ENCODE measurements at regions not wholly inside any gene's neighbourhood (a gene's known extent, or its start where the extent isn't known, plus 50 kb on each side); places are given as distances from the start of the nearest gene placed in this dataset.

DNA sequence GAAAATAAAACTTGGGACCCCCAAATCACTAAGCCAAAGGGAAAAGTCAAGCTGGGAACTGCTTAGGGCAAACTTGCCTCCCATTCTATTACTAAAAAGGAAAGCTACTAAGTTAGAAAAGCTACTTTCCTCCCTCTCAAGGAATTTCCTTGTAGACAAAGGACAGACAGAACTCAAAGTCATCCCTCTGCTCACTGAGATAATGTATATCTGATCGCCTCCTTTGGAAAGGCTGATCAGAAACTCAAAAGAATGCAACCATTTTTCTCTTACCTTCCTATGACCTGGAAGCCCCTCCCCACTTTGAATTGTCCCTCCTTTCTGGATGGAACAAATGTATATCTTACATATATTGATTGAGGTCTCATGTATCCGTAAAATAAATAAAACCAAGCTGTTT lies 190.5 kb upstream of the DCN start:
- Mint-ChIP-seq H3K4me3 (no peak overlapping the region), H3K27ac (no peak overlapping the region), H3K36me3 (ENCODE audit: low read depth) (no peaks in the 10 kb centered on the region), H3K27me3 (peaks cover 5% of the 10 kb centered on the region), H3K4me1 (ENCODE audit: low read depth) (no peaks in the 10 kb centered on the region), H3K9me3 (no peaks in the 10 kb centered on the region)

DNA sequence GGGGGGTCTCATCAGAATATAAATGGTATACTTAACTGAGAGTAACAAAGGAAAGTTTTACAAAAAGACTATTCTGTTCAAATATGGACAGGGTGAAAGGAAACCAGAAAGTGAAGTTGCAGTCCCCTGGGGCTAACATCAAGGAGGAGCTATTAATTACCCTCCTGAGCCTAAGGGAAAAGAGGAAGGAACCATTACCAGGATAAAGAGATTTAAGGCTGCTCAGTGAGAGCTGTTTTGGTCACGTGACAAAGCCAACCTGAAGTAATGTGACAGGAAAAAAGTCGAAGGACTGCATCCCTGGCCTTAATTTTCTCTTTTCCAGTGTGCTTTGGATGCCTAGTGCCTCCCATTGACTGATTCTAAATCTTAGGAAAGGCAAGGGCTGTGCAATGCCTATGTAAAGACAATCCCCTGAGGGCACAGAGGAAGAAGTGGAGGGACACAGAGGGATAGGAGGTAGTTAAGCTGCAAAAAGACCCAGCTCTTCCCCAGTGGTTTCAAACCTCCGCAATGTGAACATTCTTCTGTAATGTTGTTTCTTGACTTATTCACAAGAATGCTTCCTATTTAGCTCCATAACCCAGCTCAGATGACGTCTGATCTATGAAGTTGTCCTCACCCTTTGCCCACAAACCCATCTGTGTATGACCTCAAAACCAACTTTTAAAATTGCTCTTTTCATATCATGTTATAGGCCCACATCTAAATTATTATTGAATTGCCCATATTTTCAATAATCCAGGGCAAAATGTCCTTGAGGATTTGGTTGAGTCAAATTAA lies 187.7 kb upstream of the DCN start:
- Mint-ChIP-seq H3K4me1 (ENCODE audit: low read depth) (no peaks in the 10 kb centered on the region), H3K36me3 (ENCODE audit: low read depth) (no peaks in the 10 kb centered on the region), H3K4me3 (no peak overlapping the region), H3K9me3 (no peaks in the 10 kb centered on the region), H3K27ac (no peak overlapping the region), H3K27me3 (peaks cover 5% of the 10 kb centered on the region)

DNA sequence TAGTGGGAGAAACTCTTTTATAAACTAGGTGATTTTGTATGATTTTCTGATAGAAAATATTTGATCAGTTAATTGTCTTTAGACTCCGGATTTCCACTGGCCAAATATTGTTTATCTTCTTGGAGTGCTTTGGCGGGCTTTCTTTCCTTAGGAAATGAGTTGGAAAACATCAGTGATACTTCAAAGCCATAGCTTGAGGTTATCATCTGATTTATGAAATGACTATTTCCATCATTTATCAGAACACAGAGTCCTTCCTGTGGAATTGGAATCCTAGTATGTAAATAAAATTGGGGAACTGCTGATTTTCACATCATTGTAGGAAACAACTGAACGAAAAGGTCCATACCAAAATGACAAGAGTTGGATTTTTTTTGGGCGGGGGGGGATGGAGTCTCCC lies 186.0 kb upstream of the DCN start:
- Mint-ChIP-seq H3K4me3 (no peak overlapping the region), H3K36me3 (ENCODE audit: low read depth) (no peaks in the 10 kb centered on the region), H3K27me3 (peaks cover 5% of the 10 kb centered on the region), H3K9me3 (no peaks in the 10 kb centered on the region), H3K4me1 (ENCODE audit: low read depth) (no peaks in the 10 kb centered on the region), H3K27ac (no peak overlapping the region)

DNA sequence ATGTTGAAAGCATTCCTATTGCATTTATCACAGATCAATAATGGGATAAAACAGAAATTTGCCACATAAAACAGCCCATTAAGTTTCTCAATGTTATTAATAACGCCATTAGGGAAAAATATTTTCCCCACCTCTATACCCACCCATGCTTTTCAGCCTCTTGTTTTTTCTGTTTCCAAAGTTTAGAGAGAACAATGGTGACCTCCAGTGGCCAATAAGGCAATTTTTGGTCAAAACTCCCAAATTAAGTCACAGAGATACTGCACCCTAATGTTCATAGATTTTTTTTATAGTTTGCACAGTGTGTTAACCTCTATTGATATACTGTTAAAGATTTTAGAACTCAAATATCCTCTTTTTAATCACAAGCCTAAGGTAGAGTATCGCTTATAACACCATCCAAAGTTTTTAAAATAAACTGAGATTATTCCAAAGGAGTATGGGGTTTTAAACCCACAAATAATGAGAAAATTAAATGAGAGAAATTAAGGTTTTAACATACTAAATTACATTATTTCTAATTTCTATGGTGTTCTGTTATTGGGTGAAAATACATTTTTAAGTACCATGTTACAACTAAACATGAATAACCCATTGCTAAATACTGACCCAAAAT lies 184.7 kb upstream of the DCN start:
- no peaks in the 10 kb centered on the region for H3K9me3 Mint-ChIP-seq
- no peaks in the 10 kb centered on the region for H3K36me3 Mint-ChIP-seq (ENCODE audit: low read depth)
- H3K4me1 Mint-ChIP-seq (ENCODE audit: low read depth), result no peaks in the 10 kb centered on the region

DNA sequence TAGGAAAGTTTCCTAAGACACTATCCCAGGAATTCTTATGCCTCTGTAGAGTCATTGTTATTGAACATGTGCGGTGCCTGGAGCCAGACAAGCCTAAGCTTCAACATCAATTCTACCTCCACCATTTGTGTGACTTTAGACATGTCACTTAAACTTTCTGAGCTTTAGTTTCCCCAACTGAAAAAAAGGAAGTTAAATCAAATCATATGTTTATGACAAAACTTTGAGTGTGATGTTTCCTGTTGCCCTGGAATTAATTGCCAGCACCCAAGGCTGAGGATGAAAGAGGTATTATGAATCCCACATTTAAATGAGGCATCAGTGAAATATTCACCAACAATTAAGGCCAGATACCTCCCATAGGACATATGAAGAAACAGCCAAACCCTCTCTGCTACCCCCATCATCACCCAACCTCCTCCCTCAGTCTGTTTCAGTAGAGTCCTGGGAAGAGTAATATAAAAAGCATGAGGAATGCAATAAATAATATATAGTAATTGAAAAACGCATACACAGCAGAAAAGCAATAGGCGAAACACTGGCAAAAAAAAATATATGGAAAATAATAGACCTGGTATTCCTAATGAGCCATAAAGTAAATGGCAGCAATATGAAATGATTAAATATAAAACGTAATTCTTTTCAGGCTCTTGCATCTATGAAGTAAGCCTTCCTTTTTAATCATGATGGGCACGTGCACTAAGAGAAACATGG lies 182.0 kb upstream of the DCN start:
- no peak overlapping the region for H3K27ac Mint-ChIP-seq
- no peaks in the 10 kb centered on the region for H3K27me3 Mint-ChIP-seq
- H3K4me1 Mint-ChIP-seq (ENCODE audit: low read depth), result no peaks in the 10 kb centered on the region

More for the DNA sequence above, 184.7 kb upstream of the DCN start:
- no peak overlapping the region for H3K27ac Mint-ChIP-seq
- peaks cover 5% of the 10 kb centered on the region for H3K27me3 Mint-ChIP-seq
- H3K4me3 Mint-ChIP-seq, result no peak overlapping the region

DNA sequence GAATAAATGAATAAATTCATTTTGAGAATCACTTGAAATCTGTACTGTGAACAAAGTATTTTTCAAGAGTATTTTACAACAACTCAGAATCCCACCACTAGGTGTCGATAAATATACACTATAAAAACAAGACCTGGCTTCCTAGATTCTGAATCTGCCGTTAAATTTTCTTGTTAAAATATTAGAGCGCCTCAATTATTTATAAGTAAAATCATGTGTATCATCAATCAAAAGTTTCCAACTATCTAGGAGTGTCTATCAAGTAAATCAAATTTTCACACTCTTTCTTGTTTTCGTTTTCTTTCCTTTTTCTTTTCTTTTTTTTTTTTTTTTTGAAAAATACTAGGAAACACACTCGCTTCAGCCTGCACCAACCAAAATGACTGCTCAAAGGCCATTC lies 179.2 kb upstream of the DCN start:
- no peaks in the 10 kb centered on the region for H3K9me3 Mint-ChIP-seq
- H3K4me1 Mint-ChIP-seq (ENCODE audit: low read depth), result no peaks in the 10 kb centered on the region
- no peak overlapping the region for H3K27ac Mint-ChIP-seq
- H3K27me3 Mint-ChIP-seq, result no peaks in the 10 kb centered on the region
- no peaks in the 10 kb centered on the region for H3K36me3 Mint-ChIP-seq (ENCODE audit: low read depth)
- no peak overlapping the region for H3K4me3 Mint-ChIP-seq

More for the DNA sequence above, 182.0 kb upstream of the DCN start:
- Mint-ChIP-seq H3K9me3 (no peaks in the 10 kb centered on the region), H3K4me3 (no peak overlapping the region), H3K36me3 (ENCODE audit: low read depth) (no peaks in the 10 kb centered on the region)

DNA sequence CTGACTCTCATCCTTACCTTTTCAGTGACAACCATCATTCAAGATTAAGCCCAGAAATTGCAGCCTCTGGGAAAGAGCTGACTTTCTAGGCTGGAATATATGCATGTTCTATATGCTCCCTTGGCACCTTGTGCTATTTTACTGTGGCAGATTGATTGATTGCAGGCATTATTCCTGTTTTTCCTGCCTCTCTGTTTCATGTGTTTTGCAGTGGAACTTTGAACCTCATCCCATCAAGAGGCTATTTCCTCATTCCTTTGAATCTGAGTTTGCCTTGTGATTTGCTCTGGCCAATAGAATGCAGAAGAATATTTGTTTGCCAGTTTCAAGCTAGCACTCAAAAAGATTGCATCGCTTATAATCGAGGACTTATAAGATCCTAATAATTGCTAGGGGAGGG lies 174.8 kb upstream of the DCN start:
- H3K36me3 Mint-ChIP-seq (ENCODE audit: low read depth), result no peaks in the 10 kb centered on the region
- no peaks in the 10 kb centered on the region for H3K9me3 Mint-ChIP-seq
- H3K4me3 Mint-ChIP-seq, result no peak overlapping the region
- H3K27ac Mint-ChIP-seq, result no peak overlapping the region
- H3K27me3 Mint-ChIP-seq, result peaks cover 10% of the 10 kb centered on the region
- no peaks in the 10 kb centered on the region for H3K4me1 Mint-ChIP-seq (ENCODE audit: low read depth)

DNA sequence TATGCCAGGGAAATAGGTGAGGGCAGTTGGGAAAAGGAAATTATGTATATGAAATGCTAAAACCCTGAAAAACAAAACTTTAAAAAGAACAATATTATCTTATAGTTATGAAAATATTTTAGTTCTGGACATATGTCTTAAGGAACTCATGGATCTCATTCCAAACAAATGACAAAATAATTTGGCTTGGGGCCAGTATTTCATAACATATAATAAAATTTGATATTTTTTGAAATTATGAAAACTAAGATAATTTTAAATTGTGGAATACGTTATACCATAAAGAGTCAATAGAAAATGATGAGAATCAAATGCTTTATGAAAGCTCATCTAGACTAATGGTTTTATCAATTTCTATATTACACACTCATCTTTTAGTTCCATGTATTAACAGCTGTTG lies 173.8 kb upstream of the DCN start:
- Mint-ChIP-seq H3K36me3 (ENCODE audit: low read depth) (no peaks in the 10 kb centered on the region), H3K27ac (no peak overlapping the region), H3K9me3 (peaks cover 3% of the 10 kb centered on the region), H3K27me3 (peaks cover 16% of the 10 kb centered on the region), H3K4me3 (no peak overlapping the region), H3K4me1 (ENCODE audit: low read depth) (no peaks in the 10 kb centered on the region)

DNA sequence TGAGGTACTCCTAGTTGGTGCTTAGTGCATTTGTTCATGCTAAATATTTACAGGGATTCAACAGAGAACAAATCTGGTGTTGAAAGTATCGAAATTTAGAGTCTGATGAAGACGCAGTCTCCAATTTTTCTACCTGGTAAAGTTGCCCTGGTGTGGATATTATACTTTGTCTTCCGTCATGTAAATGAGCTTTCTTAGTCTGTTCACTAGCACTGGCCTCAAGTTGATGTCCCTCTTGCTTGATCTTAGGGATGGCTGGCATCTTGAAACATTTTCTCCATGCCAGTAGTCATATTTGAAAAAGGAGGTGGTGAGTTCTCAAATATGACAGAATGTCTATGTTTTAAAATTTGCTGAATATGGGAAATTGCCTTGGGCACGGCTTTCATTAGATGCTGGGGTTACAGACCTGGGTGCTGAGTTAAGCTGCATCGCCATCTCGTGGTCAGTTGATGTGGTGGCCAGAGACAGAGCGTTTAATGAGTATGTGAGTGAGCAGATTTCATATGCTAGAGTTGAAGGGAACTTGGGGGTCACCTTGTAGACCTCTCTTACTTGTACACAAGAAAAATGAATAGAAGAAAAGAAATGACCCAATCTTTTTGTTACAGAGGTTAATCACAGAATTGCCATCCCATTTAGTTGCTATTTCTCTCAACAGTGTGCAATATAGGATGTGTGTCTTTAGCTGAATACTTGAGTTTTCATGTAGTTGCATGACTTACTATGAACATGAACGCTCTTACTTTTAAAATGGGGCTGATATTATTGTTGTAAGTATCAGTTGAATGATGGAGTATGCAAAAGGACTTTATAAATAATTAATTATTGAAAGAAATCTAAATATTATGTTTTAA lies 172.8 kb upstream of the DCN start:
- H3K36me3 Mint-ChIP-seq (ENCODE audit: low read depth), result no peaks in the 10 kb centered on the region
- H3K4me3 Mint-ChIP-seq, result no peak overlapping the region
- no peaks in the 10 kb centered on the region for H3K4me1 Mint-ChIP-seq (ENCODE audit: low read depth)
- no peak overlapping the region for H3K27ac Mint-ChIP-seq
- H3K9me3 Mint-ChIP-seq, result peaks cover 3% of the 10 kb centered on the region
- H3K27me3 Mint-ChIP-seq, result peaks cover 16% of the 10 kb centered on the region

DNA sequence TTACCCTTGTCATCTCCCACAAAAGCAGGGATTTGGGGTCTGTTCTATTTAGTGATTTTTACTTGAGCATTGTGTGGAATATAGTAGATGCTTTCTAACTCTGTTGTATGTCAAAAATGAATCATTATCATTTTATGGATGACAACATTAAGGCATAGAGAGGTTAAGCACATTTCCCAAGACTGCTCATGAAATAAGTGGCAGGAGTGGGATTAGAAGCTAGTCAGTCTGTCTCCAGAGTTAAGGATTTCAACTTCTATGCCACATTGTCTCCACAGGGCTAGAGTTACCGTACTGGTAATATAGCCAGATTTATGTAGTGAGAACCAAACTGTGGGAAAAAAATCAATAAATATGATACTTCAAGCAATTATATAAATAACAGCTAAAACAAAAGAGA lies 170.6 kb upstream of the DCN start:
- H3K27ac Mint-ChIP-seq, result no peak overlapping the region
- peaks cover 19% of the 10 kb centered on the region for H3K27me3 Mint-ChIP-seq
- no peak overlapping the region for H3K4me3 Mint-ChIP-seq
- H3K4me1 Mint-ChIP-seq (ENCODE audit: low read depth), result no peaks in the 10 kb centered on the region
- H3K9me3 Mint-ChIP-seq, result peaks cover 3% of the 10 kb centered on the region
- H3K36me3 Mint-ChIP-seq (ENCODE audit: low read depth), result no peaks in the 10 kb centered on the region

DNA sequence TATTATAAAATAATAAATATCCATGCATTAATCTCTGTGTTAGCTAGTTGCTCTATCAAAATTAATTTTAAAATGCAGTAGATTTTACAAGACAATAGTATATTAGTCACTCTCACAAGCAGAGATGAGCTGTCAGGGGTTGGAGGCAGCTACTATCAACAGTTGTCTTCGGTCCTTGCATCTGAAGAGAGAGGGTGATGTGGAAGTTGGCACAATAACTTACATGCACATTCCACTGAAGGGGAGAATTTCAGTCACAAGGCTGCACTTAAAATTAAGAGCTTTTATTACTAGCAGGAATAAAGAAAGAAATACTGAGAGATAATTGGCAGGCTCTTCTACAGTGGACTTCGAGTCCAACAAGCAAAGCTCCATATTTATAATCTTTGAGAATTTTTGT lies 166.9 kb upstream of the DCN start:
- no peaks in the 10 kb centered on the region for H3K36me3 Mint-ChIP-seq (ENCODE audit: low read depth)
- H3K9me3 Mint-ChIP-seq, result peaks cover 3% of the 10 kb centered on the region
- H3K27me3 Mint-ChIP-seq, result peaks cover 23% of the 10 kb centered on the region
- no peak overlapping the region for H3K27ac Mint-ChIP-seq
- H3K4me3 Mint-ChIP-seq, result no peak overlapping the region
- H3K4me1 Mint-ChIP-seq (ENCODE audit: low read depth), result no peaks in the 10 kb centered on the region

DNA sequence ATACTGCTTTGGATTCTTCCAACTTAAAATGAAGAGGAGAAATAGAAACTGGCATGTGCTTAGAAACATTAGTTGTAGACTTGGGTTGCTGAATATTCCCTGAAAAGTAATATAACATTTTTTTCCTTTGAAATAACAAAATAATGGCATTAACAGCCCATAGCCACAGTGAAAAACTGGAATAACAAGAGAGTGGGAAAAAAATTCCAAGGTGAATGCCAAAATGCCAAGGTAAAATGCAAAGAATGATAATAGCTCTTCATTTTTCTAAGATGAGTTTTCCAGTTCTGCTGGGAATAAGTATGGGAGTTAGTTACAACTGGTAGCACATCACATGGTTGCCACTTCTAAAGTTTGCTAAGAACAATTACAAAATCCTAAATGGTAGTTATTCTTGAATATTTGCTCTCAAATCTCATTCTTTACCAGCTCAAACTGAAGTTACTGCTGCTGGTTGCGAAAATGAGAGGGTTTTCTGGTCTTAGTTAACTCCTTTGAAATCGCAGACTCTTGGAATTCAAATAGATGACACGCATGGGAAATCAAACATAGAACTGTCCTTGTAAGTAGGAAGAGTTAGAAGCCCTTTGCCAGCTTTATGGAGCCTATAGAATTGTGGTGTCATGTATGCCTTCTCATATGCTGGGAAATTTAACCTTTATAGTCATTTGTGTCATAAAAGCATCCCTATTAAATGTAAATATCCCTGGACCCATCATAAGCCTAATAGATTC lies 165.0 kb upstream of the DCN start:
- no peak overlapping the region for H3K27ac Mint-ChIP-seq
- H3K9me3 Mint-ChIP-seq, result peaks cover 3% of the 10 kb centered on the region
- H3K27me3 Mint-ChIP-seq, result peaks cover 23% of the 10 kb centered on the region
- H3K4me3 Mint-ChIP-seq, result no peak overlapping the region
- H3K4me1 Mint-ChIP-seq (ENCODE audit: low read depth), result no peaks in the 10 kb centered on the region
- H3K36me3 Mint-ChIP-seq (ENCODE audit: low read depth), result no peaks in the 10 kb centered on the region

DNA sequence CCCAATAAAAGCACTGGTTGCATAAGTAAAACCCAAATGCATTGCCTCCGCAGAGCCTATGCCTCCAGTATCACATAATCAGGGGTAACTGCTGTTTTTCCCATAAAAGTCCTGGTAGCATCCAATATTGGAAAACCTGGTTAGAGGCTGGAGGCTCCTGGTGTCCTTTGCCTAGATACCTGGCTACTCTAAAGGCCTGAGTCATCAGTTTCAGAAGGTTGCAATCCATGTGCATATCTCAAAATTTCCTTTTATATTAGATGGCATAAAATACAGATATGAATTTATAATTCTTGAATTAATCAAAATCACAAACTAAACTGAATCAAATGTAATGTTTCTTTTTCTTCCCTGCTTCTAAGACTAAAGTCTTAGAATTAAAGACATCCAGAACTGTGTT lies 164.2 kb upstream of the DCN start:
- Mint-ChIP-seq H3K27me3 (peaks cover 21% of the 10 kb centered on the region), H3K9me3 (peaks cover 3% of the 10 kb centered on the region), H3K4me3 (no peak overlapping the region), H3K27ac (no peak overlapping the region), H3K4me1 (ENCODE audit: low read depth) (no peaks in the 10 kb centered on the region), H3K36me3 (ENCODE audit: low read depth) (no peaks in the 10 kb centered on the region)

DNA sequence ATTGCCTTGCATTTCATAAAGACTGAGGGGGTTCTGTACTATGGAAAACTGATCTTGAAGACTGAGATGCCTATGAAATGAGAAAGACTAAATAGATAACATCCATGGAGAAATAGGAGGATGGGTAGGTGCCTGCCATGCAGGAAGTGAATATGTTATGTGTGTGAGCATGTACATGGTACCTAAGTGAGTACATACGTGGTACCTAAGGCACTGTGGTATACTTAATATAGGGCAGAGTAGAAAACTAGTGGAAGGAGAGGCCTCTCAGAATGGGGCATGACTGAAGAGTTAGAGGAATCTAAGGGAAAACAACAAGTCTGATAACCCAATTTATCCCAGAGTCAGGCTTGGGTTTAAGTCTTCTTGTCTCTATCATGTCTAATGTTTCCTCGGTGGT lies 161.8 kb upstream of the DCN start:
- no peaks in the 10 kb centered on the region for H3K9me3 Mint-ChIP-seq
- H3K27ac Mint-ChIP-seq, result no peak overlapping the region
- H3K4me1 Mint-ChIP-seq (ENCODE audit: low read depth), result no peaks in the 10 kb centered on the region
- H3K36me3 Mint-ChIP-seq (ENCODE audit: low read depth), result no peaks in the 10 kb centered on the region
- H3K4me3 Mint-ChIP-seq, result no peak overlapping the region
- H3K27me3 Mint-ChIP-seq, result peaks cover 28% of the 10 kb centered on the region

Data from stimulated activated naive CD8-positive, alpha-beta T cell treated with anti-CD3 and anti-CD28 coated beads, Interleukin-15, Interleukin-2, amounts not matched to agents 100 ng/mL and 50 ng/mL, for 24 hours (primary cell).